GM12878 (cell line): ENCODE measurements at regions not wholly inside any gene's neighbourhood (a gene's known extent, or its start where the extent isn't known, plus 50 kb on each side); places are given as distances from the start of the nearest gene placed in this dataset.

Source experiments
- ATAC-seq: fragments of 200-7000 bp; cut with Tn5 transposase; 3 replicates; pipeline ENCODE4 v1.9.1; 2020; ENCODE audit warnings: mild to moderate bottlenecking, moderate library complexity
- BruUV-seq: library from RNA; stranded (reverse); fragments of 400-500 nt; replicated peaks from 2 replicates; lab custom pipeline; 2021; lab: Mats Ljungman, UMichigan
- CTCF ChIA-PET: fragments of 300-600 bp; sonication (Branson Sonifier 250); formaldehyde crosslinking; extraction: SDS; loops from one replicate; lab custom pipeline; 2021; ENCODE audit warnings: inconsistent platforms; lab: Yijun Ruan, JAX
- POLR2A ChIA-PET: fragments of 350-600 bp; formaldehyde crosslinking; extraction: SDS; loops from one replicate; lab custom pipeline; 2021; ENCODE audit warnings: inconsistent platforms; lab: Charles Lee
- RAD21 ChIA-PET: fragments of 300-600 bp; sonication (Branson Sonifier 250); formaldehyde crosslinking; loops from one replicate; lab custom pipeline; 2023; ENCODE audit warnings: antibody characterized with exemption; ENCODE audit not compliant: unreplicated experiment; lab: Charles Lee
- SMC1A ChIA-PET: fragments of 300-600 bp; sonication (Branson Sonifier 250); formaldehyde crosslinking; loops from one replicate; lab custom pipeline; 2023; ENCODE audit not compliant: unreplicated experiment, uncharacterized antibody; lab: Charles Lee
- DNase-seq: peaks from one replicate; pipeline ENCODE4 v3.0.0-alpha.2; 2011; ENCODE audit warnings: low read depth, low spot score
- FAIRE-seq: peaks from 3 replicates; lab custom pipeline; 2011; peaks lifted over from hg19 to GRCh38; lab: Jason Lieb, UNC
- H2AFZ ChIP-seq: 2 replicates; pipeline ENCODE4 v1.6.0; 2011; ENCODE audit warnings: low read depth, low read length, control low read depth; ENCODE audit not compliant: control insufficient read depth
- H3K27ac ChIP-seq: 2 replicates; pipeline ENCODE4 v1.5.1; 2011; ENCODE audit warnings: control low read depth; ENCODE audit not compliant: control insufficient read depth, insufficient read depth
- H3K27me3 ChIP-seq, 2 experiments: replicated peaks in 1 of 2; 2 replicates each; pipeline versions ENCODE4 v1.6.0 to v1.6.1; 2011; ENCODE audit warnings: low read length in 1 of 2; ENCODE audit not compliant: control insufficient read depth in 2 of 2, insufficient read depth in 2 of 2
- H3K36me3 ChIP-seq, 2 experiments: 2 replicates each; pipeline ENCODE4 v1.5.1; 2011; ENCODE audit warnings: low read length in 1 of 2; ENCODE audit not compliant: control insufficient read depth in 2 of 2, insufficient read depth in 2 of 2
- H3K4me1 ChIP-seq: 2 replicates; pipeline ENCODE4 v1.6.1; 2011; ENCODE audit warnings: mild to moderate bottlenecking, low read length, moderate library complexity, mixed read lengths; ENCODE audit not compliant: control insufficient read depth, insufficient read depth
- H3K4me2 ChIP-seq: 2 replicates; pipeline ENCODE4 v1.6.0; 2011; ENCODE audit warnings: control low read depth; ENCODE audit not compliant: control insufficient read depth, insufficient read depth
- H3K4me3 ChIP-seq: fragments of 200-600 bp; sonication (generic); 2 replicates; pipeline ENCODE4 v1.5.1; 2016
- H3K79me2 ChIP-seq: 2 replicates; pipeline ENCODE4 v1.6.0; 2011; ENCODE audit warnings: low read length; ENCODE audit not compliant: control insufficient read depth, insufficient read depth
- H3K9ac ChIP-seq: 2 replicates; pipeline ENCODE4 v1.8.0; 2011; ENCODE audit warnings: low read length, control low read depth, mixed read lengths; ENCODE audit not compliant: control insufficient read depth, insufficient read depth
- H3K9me3 ChIP-seq: replicated peaks from 3 replicates; pipeline ENCODE4 v1.5.1; 2011; ENCODE audit warnings: mild to moderate bottlenecking, low read length; ENCODE audit not compliant: control insufficient read depth, insufficient read depth
- H4K20me1 ChIP-seq: 2 replicates; pipeline ENCODE4 v1.6.0; 2011; ENCODE audit not compliant: control insufficient read depth, insufficient read depth
- CEBPB ChIP-seq, 2 experiments: fragments of 150-350 bp in 1 of 2; IDR thresholded peaks; 2 replicates each; pipeline ENCODE4 v1.6.1; 2012 to 2014; ENCODE audit warnings: low read depth in 2 of 2, low read length in 2 of 2, borderline replicate concordance in 1 of 2, inconsistent platforms in 1 of 2
- DPF2 ChIP-seq: fragments of 450-650 bp; IDR thresholded peaks from 2 replicates; pipeline ENCODE4 v1.6.1; 2017; ENCODE audit warnings: mild to moderate bottlenecking
- ETV6 ChIP-seq, 2 experiments: fragments of 450-650 bp in 1 of 2; IDR thresholded peaks in 1 of 2; conservative IDR thresholded peaks in 1 of 2; 2 replicates each; pipeline ENCODE4 v1.6.1; 2014; ENCODE audit warnings: antibody characterized with exemption in 1 of 2, borderline replicate concordance in 1 of 2, low read depth in 1 of 2, mild to moderate bottlenecking in 1 of 2, moderate library complexity in 1 of 2
- LARP7 ChIP-seq: fragments of 450-650 bp; IDR thresholded peaks from 2 replicates; pipeline ENCODE4 v1.6.1; 2017; ENCODE audit warnings: mild to moderate bottlenecking
- NFXL1 ChIP-seq: fragments of 450-650 bp; IDR thresholded peaks from 2 replicates; pipeline ENCODE4 v1.6.1; 2017; ENCODE audit warnings: antibody characterized with exemption, mild to moderate bottlenecking, borderline replicate concordance
- NFYA ChIP-seq: IDR thresholded peaks from 2 replicates; pipeline ENCODE4 v1.6.1; 2011; ENCODE audit warnings: low read depth, mild to moderate bottlenecking, low read length, improper control_type of control experiment, borderline replicate concordance
- NFYB ChIP-seq: IDR thresholded peaks from 2 replicates; pipeline ENCODE4 v1.6.1; 2011; ENCODE audit warnings: low read depth, mild to moderate bottlenecking, low read length, improper control_type of control experiment, moderate library complexity; ENCODE audit not compliant: insufficient read depth
- RCOR1 ChIP-seq: conservative IDR thresholded peaks from 2 replicates; pipeline ENCODE4 v1.6.1; 2012; ENCODE audit warnings: low read depth, low read length, improper control_type of control experiment
- SIN3A ChIP-seq: IDR thresholded peaks from 2 replicates; pipeline ENCODE4 v1.6.1; 2012; ENCODE audit warnings: low read depth, low read length, improper control_type of control experiment
- SIX5 ChIP-seq: IDR thresholded peaks from 2 replicates; pipeline ENCODE4 v1.6.1; 2011; ENCODE audit warnings: mild to moderate bottlenecking, low read depth, low read length, moderate library complexity; ENCODE audit not compliant: severe bottlenecking
- SMAD5 ChIP-seq: IDR thresholded peaks from 2 replicates; pipeline ENCODE4 v1.6.1; 2016; ENCODE audit warnings: antibody characterized with exemption, low read depth
- SREBF1 ChIP-seq: IDR thresholded peaks from 2 replicates; pipeline ENCODE4 v1.6.1; 2012; ENCODE audit warnings: mild to moderate bottlenecking, low read length
- TCF3 ChIP-seq: IDR thresholded peaks from 2 replicates; pipeline ENCODE4 v1.6.1; 2012; ENCODE audit warnings: low read depth, mild to moderate bottlenecking, low read length, borderline replicate concordance; ENCODE audit not compliant: insufficient read depth
- ZNF207 ChIP-seq: fragments of 450-650 bp; IDR thresholded peaks from 2 replicates; pipeline ENCODE4 v1.6.1; 2014; ENCODE audit warnings: antibody characterized with exemption, mild to moderate bottlenecking, borderline replicate concordance
- whole genome bisulfite sequencing: methylation state at CpG from one replicate; pipeline ENCODE4 v1.1.6; 2016; ENCODE audit warnings: low lambda C conversion rate; ENCODE audit not compliant: insufficient replicate concordance, insufficient coverage; ENCODE audit errors: missing lambda C conversion rate; 5-methylcytosine and 5-hydroxymethylcytosine counted together
- in situ Hi-C: fragments of 300-500 bp; cut with MboI; formaldehyde crosslinking; loops from 9 replicates; pipeline ENCODE4 v1.14.3; 2018; ENCODE audit warnings: mixed read lengths
- intact Hi-C: fragments of 100-400 bp; cut with micrococcal nuclease; formaldehyde crosslinking; loops from one replicate; pipeline ENCODE4 v1.14.2; 2022; ENCODE audit not compliant: unreplicated experiment
- TF ChIP-seq, protein P1 (sequence below): fragments of 150-350 bp; IDR thresholded peaks from 2 replicates; pipeline ENCODE4 v1.6.1; 2014; ENCODE audit warnings: mild to moderate bottlenecking, low read depth, low read length
- TF ChIP-seq, protein P2 (sequence below): fragments of 450-650 bp; IDR thresholded peaks from 2 replicates; pipeline ENCODE4 v1.6.1; 2016; ENCODE audit warnings: mild to moderate bottlenecking

DNA sequence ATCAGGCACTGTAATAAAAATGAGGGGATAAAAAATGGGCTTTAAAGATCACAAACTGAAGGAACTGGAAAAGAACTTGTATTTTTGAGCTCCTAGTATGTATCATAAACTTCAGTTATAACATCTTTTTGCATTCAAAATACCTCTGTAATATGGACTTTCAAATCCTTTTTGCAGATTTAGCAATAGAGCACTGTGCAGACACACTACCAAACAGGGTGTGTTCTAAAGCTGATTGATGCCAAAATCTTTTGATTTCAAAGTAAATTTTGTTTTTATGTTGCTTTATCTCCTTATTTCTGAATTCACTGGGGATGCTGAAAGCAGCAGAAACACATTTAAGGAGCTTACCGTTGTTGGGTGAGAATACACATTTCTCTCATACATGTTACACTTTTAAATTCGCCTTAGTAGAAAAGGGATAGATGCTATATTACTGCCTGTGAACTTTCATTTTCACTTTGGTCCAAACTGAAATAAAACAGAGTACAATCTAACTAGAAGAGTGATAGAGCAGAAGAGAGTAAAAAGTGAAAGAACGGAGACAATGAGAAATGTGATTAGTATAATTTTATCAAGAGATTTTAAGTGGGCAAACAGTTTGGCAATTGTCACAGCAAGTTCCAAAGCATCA is 1126.6 kb downstream of the BRINP3 start:
- CTCF ChIA-PET: no interaction called here
- Histone ChIP-seq H3K27ac (no peak overlapping the region), H3K4me2 (peak overlapping the region; percentile 25; the same call in 1 of the 2 replicates), H3K36me3 (no peaks in the 10 kb centered on the region), H3K79me2 (no peaks in the 10 kb centered on the region), H2AFZ (peak overlapping the region; percentile 19; the same call in 1 of the 2 replicates), H4K20me1 (no peaks in the 10 kb centered on the region), H3K4me1 (no peaks in the 10 kb centered on the region), H3K4me3 (no peak overlapping the region), H3K9ac (no peak overlapping the region), H3K27me3 (no peaks in the 10 kb centered on the region), H3K9me3 (no peaks in the 10 kb centered on the region)
- no peak for TF ChIP-seq NFYB
- no peak for TF ChIP-seq CEBPB (IDR thresholded peaks at IDR 0.05; ENCODE audit: borderline replicate concordance in 1 of 2, low read depth in 2 of 2, low read length in 2 of 2)
- no peak for TF ChIP-seq ETV6 (conservative IDR thresholded peaks at IDR 0.05 in 1 of 2, IDR thresholded peaks at IDR 0.05 in 1 of 2; ENCODE audit: borderline replicate concordance in 1 of 2, low read depth in 1 of 2)
- no peak for TF ChIP-seq RCOR1
- TF ChIP-seq ZNF207: no peak
- RAD21 ChIA-PET: no interaction called here
- DNase-seq: no peak
- no TSS peak for BruUV-seq
- POLR2A ChIA-PET: no interaction called here
- in situ Hi-C loops: no loop called here
- ATAC-seq: peak; percentile 74
- 12% methylated on average over 3 of the region's 3 CpGs for WGBS
- intact Hi-C loops: no loop called here
- no peak for FAIRE-seq
- SMC1A ChIA-PET: interaction anchor here (1.6 to 1.7 kb wide), 2 partner anchors 13 to 14 kb away, joined by 3 to 5 read pairs; no protein-coding TSS in a partner anchor

DNA sequence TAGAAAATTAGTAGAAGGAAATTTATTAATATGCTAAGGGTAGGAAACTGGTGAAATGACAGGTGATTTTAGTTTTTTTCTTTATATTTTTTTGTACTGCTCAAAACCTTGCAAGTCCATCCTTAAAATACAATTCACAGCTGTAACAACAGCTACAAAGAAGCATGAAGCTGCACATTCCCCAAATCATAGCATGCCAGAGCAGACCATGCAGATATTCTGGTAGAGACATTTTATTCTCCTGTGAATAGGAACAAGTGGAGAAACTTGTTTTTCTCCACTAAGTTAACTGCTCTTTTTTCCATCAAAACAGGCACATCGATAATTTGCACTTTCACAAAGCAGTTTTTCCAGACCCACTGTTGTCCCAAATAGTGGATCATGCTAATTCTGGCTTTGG is 1125.7 kb downstream of the BRINP3 start:
- in situ Hi-C loops (no loop called here), intact Hi-C loops (no loop called here)
- no peaks in the 10 kb centered on the region for H3K27me3 ChIP-seq
- no peaks in the 10 kb centered on the region for H3K4me1 ChIP-seq
- H3K4me2 ChIP-seq: no peak overlapping the region
- ChIA-PET CTCF (no interaction called here), POLR2A (no interaction called here), RAD21 (no interaction called here), SMC1A (no interaction called here)
- no peak overlapping the region for H3K27ac ChIP-seq
- H2AFZ ChIP-seq: no peak overlapping the region
- no peaks in the 10 kb centered on the region for H3K9me3 ChIP-seq
- no peaks in the 10 kb centered on the region for H4K20me1 ChIP-seq
- H3K9ac ChIP-seq: no peak overlapping the region
- FAIRE-seq: no peak
- no peak for DNase-seq
- H3K79me2 ChIP-seq: no peaks in the 10 kb centered on the region
- no peak for ATAC-seq
- no peak overlapping the region for H3K4me3 ChIP-seq
- no TSS peak for BruUV-seq
- 0% methylated on average over 1 of the region's 1 CpG for WGBS
- H3K36me3 ChIP-seq: no peaks in the 10 kb centered on the region
- no peak for TF ChIP-seq SIX5
- TF ChIP-seq, protein P1, sequence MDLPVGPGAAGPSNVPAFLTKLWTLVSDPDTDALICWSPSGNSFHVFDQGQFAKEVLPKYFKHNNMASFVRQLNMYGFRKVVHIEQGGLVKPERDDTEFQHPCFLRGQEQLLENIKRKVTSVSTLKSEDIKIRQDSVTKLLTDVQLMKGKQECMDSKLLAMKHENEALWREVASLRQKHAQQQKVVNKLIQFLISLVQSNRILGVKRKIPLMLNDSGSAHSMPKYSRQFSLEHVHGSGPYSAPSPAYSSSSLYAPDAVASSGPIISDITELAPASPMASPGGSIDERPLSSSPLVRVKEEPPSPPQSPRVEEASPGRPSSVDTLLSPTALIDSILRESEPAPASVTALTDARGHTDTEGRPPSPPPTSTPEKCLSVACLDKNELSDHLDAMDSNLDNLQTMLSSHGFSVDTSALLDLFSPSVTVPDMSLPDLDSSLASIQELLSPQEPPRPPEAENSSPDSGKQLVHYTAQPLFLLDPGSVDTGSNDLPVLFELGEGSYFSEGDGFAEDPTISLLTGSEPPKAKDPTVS: no peak
- TF ChIP-seq SMAD5: no peak
- TF ChIP-seq SIN3A: no peak
- TF ChIP-seq, protein P2, sequence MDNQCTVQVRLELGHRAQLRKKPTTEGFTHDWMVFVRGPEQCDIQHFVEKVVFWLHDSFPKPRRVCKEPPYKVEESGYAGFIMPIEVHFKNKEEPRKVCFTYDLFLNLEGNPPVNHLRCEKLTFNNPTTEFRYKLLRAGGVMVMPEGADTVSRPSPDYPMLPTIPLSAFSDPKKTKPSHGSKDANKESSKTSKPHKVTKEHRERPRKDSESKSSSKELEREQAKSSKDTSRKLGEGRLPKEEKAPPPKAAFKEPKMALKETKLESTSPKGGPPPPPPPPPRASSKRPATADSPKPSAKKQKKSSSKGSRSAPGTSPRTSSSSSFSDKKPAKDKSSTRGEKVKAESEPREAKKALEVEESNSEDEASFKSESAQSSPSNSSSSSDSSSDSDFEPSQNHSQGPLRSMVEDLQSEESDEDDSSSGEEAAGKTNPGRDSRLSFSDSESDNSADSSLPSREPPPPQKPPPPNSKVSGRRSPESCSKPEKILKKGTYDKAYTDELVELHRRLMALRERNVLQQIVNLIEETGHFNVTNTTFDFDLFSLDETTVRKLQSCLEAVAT: no peak
- no peak for TF ChIP-seq TCF3
- no peak for TF ChIP-seq NFYA
- no peak for TF ChIP-seq LARP7
- TF ChIP-seq SREBF1: no peak
- no peak for TF ChIP-seq NFXL1
- TF ChIP-seq DPF2: no peak
